ENCODE measurements at regions not wholly inside any gene's neighbourhood (a gene's known extent, or its start where the extent isn't known, plus 50 kb on each side); places are given as distances from the start of the nearest gene placed in this dataset.

GRCh38 chr1:182149411-182149965 lies 88.0 kb upstream of the ZNF648 start:
- Histone ChIP-seq H3K27me3 (no peaks in the 10 kb centered on the region), H3K4me3 (no peak overlapping the region), H3K36me3 (no peaks in the 10 kb centered on the region), H3K27ac (no peak overlapping the region), H3K9me3 (no peaks in the 10 kb centered on the region), H3K4me1 (peaks cover 11% of the 10 kb centered on the region)
- WGBS = 83% methylated on average over 6 of the region's 6 CpGs
- TF ChIP-seq EP300 (IDR thresholded peaks at IDR 0.05) (peak; percentile 44), POLR2AphosphoS5 (IDR thresholded peaks at IDR 0.05) (peak in 1 of 3 donors; percentile 22), CTCF (IDR thresholded peaks at IDR 0.05) (no peak), POLR2A (IDR thresholded peaks at IDR 0.05) (no peak)
- DNase-seq (ENCODE audit: low spot score in 2 of 2) = no peak

GRCh38 chr1:182147951-182148350 lies 86.4 kb upstream of the ZNF648 start:
- Histone ChIP-seq H3K27ac (no peak overlapping the region), H3K36me3 (no peaks in the 10 kb centered on the region), H3K9me3 (no peaks in the 10 kb centered on the region), H3K27me3 (no peaks in the 10 kb centered on the region), H3K4me1 (peaks cover 27% of the 10 kb centered on the region), H3K4me3 (no peak overlapping the region)
- TF ChIP-seq POLR2AphosphoS5 (IDR thresholded peaks at IDR 0.05) (no peak), POLR2A (IDR thresholded peaks at IDR 0.05) (no peak), EP300 (IDR thresholded peaks at IDR 0.05) (no peak), CTCF (IDR thresholded peaks at IDR 0.05) (no peak)
- WGBS = 84% methylated on average over 5 of the region's 5 CpGs
- DNase-seq (ENCODE audit: low spot score in 2 of 2) = no peak

GRCh38 chr1:182147136-182147820 lies 85.8 kb upstream of the ZNF648 start:
- H3K9me3 ChIP-seq = no peaks in the 10 kb centered on the region
- H3K27me3 ChIP-seq = no peaks in the 10 kb centered on the region
- no peak overlapping the region for H3K4me3 ChIP-seq
- H3K27ac ChIP-seq = no peak overlapping the region
- WGBS = 90% methylated on average over 4 of the region's 4 CpGs
- TF ChIP-seq CTCF (IDR thresholded peaks at IDR 0.05) = no peak
- TF ChIP-seq POLR2A (IDR thresholded peaks at IDR 0.05) = no peak
- no peak for TF ChIP-seq EP300 (IDR thresholded peaks at IDR 0.05)
- TF ChIP-seq POLR2AphosphoS5 (IDR thresholded peaks at IDR 0.05) = no peak
- H3K4me1 ChIP-seq = peaks cover 28% of the 10 kb centered on the region
- DNase-seq (ENCODE audit: low spot score in 2 of 2) = no peak
- no peaks in the 10 kb centered on the region for H3K36me3 ChIP-seq

- Histone ChIP-seq H3K4me1 (peaks cover 28% of the 10 kb centered on the region), H3K4me3 (no peak overlapping the region), H3K9me3 (no peaks in the 10 kb centered on the region), H3K27me3 (no peaks in the 10 kb centered on the region), H3K36me3 (no peaks in the 10 kb centered on the region), H3K27ac (peak overlapping the region; percentile 95)
- no peak for TF ChIP-seq EP300 (IDR thresholded peaks at IDR 0.05)
- no peak for TF ChIP-seq POLR2AphosphoS5 (IDR thresholded peaks at IDR 0.05)
- TF ChIP-seq CTCF (IDR thresholded peaks at IDR 0.05) = no peak
- no peak for TF ChIP-seq POLR2A (IDR thresholded peaks at IDR 0.05)
- no peak for DNase-seq (ENCODE audit: low spot score in 2 of 2)
- WGBS = 62% methylated on average over 5 of the region's 5 CpGs
These were observed 84.8 kb upstream of the ZNF648 start for GRCh38 chr1:182146286-182146685.

GRCh38 chr1:182145441-182145840 lies 83.9 kb upstream of the ZNF648 start:
- H3K4me3 ChIP-seq = no peak overlapping the region
- 72% methylated on average over 5 of the region's 5 CpGs for WGBS
- no peaks in the 10 kb centered on the region for H3K27me3 ChIP-seq
- no peaks in the 10 kb centered on the region for H3K9me3 ChIP-seq
- H3K4me1 ChIP-seq = peaks cover 35% of the 10 kb centered on the region
- peak overlapping the region; percentile 95 for H3K27ac ChIP-seq
- no peak for DNase-seq (ENCODE audit: low spot score in 2 of 2)
- TF ChIP-seq POLR2A (IDR thresholded peaks at IDR 0.05) (no peak), EP300 (IDR thresholded peaks at IDR 0.05) (no peak), CTCF (IDR thresholded peaks at IDR 0.05) (no peak), POLR2AphosphoS5 (IDR thresholded peaks at IDR 0.05) (no peak)
- H3K36me3 ChIP-seq = no peaks in the 10 kb centered on the region
